Stimulated activated CD4-positive, alpha-beta T cell treated with anti-CD3 and anti-CD28 coated beads, TNF-alpha, amount 100 ng/mL, for 24 hours (primary cell): ENCODE measurements at regions not wholly inside any gene's neighbourhood (a gene's known extent, or its start where the extent isn't known, plus 50 kb on each side); places are given as distances from the start of the nearest gene placed in this dataset.
"Not testable (repeated sequence)": the region's sequence is repeated elsewhere in the genome, so short reads cannot be mapped to it uniquely, and the experiment has no call there.

Source experiments
- DNase-seq, 3 experiments: peaks; one replicate each; pipeline ENCODE4 v3.0.0-alpha.2; 2020; ENCODE audit warnings: low read depth in 3 of 3

GRCh38 chr18:67455890-67456501 is 60.5 kb downstream of the DSEL start:
- DNase-seq, result no peak

GRCh38 chr18:67453901-67454300 is 62.6 kb downstream of the DSEL start:
- DNase-seq, result no peak

DNA sequence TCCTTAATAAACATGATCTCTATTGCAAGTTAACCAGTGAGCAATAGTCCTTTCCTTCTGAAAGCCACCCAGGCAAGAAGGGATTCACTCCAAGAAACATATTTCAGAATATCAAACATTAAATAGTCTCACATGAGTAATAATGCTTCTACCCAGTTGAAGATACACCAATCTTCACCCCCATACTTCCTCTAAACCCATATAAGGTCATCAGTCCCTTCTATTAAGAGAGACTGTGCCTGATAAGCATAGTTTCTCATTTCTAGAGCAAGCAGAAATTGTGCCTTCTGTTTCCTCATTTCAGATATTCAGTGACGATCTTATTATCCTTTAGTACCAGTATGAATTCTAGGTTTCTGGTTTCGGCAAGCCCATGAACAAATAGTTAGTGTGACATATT is 64.6 kb downstream of the DSEL start:
- no peak for DNase-seq

GRCh38 chr18:67451101-67451500 is 65.4 kb downstream of the DSEL start:
- DNase-seq, result not testable (repeated sequence)

- DNase-seq, result no peak
Observed at GRCh38 chr18:67433971-67434370, 82.5 kb downstream of the DSEL start.

- DNase-seq, result no peak
Observed at GRCh38 chr18:67432806-67433205, 83.7 kb downstream of the DSEL start.

DNA sequence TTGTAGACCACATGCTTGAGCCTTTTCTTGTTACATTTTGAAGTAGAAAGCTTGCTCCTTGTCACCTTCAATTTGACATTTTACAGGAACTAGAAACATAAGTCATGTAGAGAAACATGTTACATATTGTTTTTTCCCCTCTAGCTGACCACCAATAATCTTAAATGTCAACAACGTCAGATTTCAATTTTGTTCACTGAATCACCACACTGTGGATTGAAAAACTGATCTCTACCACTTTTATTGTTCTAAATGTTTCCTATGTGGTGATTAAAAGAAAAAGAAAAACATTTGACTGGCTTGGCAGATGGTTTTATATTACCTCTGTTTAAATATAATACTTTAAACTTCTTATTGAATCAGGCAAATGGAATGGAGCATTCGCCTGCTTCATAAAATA is 87.7 kb downstream of the DSEL start:
- no peak for DNase-seq

- DNase-seq, result no peak
Observed at GRCh38 chr18:67428158-67428557, 88.4 kb downstream of the DSEL start.

GRCh38 chr18:67426486-67426885 is 90.0 kb downstream of the DSEL start:
- no peak for DNase-seq

GRCh38 chr18:67425672-67426071 is 90.8 kb downstream of the DSEL start:
- DNase-seq, result no peak

- no peak for DNase-seq
Observed at GRCh38 chr18:67421651-67422050, 94.9 kb downstream of the DSEL start.

GRCh38 chr18:67417864-67418523 is 98.5 kb downstream of the DSEL start:
- no peak for DNase-seq

DNA sequence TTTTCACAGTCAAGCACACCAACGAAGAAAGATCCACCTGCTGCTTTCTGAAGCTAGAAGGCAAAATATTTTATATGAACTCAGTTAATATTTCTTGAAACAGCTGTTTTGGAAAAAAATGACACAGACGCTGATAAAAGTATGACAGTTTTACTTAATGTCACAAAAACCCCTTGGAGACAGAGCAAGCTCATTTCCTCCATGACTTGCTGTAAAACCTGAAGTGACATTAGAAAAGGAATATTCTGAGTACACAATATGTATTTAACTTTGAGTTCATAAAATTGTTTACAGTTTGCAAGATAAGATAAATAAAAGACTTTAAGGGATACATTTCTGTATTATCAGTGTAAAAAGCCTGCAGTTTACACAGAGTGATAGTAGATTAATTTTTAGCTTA is 105.4 kb downstream of the DSEL start:
- no peak for DNase-seq

DNA sequence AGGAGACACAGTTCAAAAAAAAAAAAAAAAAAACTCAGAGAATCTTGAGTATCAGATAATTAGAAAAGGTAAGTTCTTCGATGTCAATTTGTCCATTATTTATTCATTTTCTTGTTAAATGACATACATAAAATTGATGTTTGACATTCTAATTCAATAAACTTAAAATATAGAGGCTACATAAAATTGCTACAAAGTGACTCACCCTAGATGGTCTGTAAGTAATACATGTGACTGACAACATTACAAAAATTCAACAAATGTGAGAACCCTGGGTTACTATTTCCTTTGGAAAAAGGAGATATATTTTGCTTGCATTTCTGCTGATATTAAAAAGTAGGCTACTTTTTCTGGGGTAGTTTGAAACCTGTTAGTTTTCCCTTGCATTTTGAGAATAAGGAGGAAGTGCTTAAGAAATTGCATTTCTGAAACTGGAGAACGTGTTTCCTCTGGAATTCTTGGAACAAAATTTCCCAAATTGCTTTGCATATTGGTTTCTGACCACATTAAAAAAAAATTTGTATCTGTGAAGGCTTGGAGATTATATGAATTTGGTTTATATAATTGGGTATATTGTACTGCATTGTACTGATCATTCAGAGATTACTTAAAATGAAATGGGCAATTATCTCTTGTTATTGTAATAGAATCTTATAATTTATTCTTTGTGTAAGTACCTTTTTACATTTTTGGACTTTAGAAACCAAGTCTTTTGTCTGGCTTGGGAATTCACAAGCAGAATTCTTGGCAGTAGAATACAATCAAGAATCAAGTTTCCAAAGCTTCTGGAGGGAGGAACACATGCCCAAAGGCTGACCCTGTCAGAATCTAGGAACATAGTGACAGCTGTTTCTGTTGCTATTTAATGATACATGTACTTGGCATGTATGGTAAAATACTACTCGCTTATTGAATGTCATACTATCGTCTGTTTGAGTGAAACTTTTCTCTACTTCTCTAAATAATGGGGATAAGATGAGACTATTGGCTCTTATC is 106.1 kb downstream of the DSEL start:
- DNase-seq, result no peak

GRCh38 chr18:67408240-67408639 is 108.3 kb downstream of the DSEL start:
- DNase-seq, result no peak

DNA sequence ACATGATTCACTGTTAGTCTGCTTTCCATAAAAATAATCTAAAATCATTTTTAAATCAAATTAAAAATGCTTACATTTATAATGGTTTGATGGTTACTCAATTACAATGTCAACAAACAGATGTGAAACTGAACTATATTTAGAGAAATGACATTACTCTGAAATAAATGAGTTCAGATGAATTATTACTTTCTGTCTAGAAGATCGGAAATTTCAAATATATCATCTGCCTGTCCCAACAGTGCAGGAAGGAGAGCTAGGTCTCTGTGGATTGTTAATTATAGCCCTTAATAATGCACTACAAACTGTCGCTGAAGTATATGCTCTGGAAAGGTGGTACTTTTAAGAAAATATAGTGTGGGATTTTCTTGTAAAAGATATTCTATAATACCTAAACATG is 109.8 kb downstream of the DSEL start:
- DNase-seq, result no peak

DNA sequence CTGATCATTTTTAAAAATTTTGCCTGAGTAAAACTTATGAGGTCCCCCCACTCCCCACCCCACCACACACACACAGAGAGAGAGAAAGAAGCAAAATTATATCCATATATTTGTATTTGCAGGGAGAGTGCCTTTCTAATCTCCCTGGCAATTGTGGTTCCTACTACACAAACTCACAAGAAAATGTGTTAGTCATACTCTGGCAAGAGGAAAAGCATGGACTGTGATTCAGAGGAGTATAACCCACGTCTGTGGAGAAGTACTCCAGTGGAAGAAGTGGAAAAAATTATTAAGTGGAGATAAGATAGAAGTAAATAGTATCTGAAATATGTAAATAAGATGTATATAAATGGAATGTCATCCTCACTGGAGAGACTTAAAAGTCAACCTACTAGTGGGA is 114.0 kb downstream of the DSEL start:
- no peak for DNase-seq

- DNase-seq, result no peak
Observed at GRCh38 chr18:67400502-67401117, 115.9 kb downstream of the DSEL start.

GRCh38 chr18:67386032-67386431 is 130.5 kb downstream of the DSEL start:
- DNase-seq, result no peak

DNA sequence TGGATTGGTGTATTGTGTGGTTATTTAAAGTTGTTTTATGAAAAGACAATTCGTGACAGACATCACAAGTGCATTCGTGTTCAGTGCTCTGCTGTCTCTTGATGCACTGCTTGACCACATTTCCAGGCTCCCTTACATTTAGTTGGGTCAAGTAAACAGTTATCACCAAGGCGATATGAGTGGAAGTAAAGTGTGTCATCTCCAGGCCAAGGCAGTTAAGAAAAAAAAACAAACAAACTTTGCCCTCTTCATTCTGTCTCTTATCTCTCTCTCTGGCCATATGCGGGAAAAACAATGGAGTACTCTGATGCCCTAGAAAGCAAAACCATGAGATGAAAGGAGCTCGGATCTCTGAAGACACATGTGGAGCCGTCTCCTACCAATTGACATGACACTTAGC is 131.1 kb downstream of the DSEL start:
- no peak for DNase-seq

DNA sequence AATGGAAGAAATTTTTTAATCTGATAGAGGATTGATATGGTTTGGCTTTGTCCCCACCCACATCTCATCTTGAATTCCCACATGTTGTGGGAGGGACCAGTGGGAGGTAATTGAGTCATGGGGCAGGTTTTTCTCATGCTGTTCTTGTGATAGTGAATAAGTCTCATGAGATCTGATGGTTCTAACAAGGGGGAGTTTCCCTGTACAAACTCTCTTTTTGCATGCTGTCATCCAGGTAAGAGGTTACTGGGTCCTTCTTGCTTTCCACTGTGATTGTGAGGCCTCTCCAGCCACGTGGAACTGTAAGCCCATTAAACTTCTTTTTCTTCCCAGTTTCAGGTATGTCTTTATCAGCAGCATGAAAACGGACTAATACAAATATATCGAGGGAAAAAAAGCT is 132.5 kb downstream of the DSEL start:
- not testable (repeated sequence) for DNase-seq

- no peak for DNase-seq
Observed at GRCh38 chr18:67381608-67382150, 134.8 kb downstream of the DSEL start.
